ENCODE measurements at regions not wholly inside any gene's neighbourhood (a gene's known extent, or its start where the extent isn't known, plus 50 kb on each side); places are given as distances from the start of the nearest gene placed in this dataset.

GRCh38 chr4:66187175-66187720 lies 517.0 kb upstream of the EPHA5 start:
- TF ChIP-seq GLIS3 (CRISPR knock-in tag; IDR thresholded peaks at IDR 0.05) (no peak), SNAI2 (CRISPR knock-in tag; IDR thresholded peaks at IDR 0.05) (no peak), CSDC2 (CRISPR knock-in tag; IDR thresholded peaks at IDR 0.05) (no peak), ZNF70 (CRISPR knock-in tag; IDR thresholded peaks at IDR 0.05) (no peak), BACH2 (CRISPR knock-in tag; IDR thresholded peaks at IDR 0.05; ENCODE audit: borderline replicate concordance) (no peak), RARB (CRISPR knock-in tag; IDR thresholded peaks at IDR 0.05) (no peak), TCF4 (CRISPR knock-in tag; IDR thresholded peaks at IDR 0.05; ENCODE audit: borderline replicate concordance) (no peak), ISL1 (CRISPR knock-in tag; IDR thresholded peaks at IDR 0.05) (no peak), ZNF565 (CRISPR knock-in tag; conservative IDR thresholded peaks at IDR 0.05; ENCODE audit: low read depth) (no peak), ESRRG (CRISPR knock-in tag; IDR thresholded peaks at IDR 0.05) (no peak), ZFP30 (CRISPR knock-in tag; IDR thresholded peaks at IDR 0.05) (no peak), PPARA (CRISPR knock-in tag; IDR thresholded peaks at IDR 0.05; ENCODE audit: borderline replicate concordance) (no peak), TOX (CRISPR knock-in tag; IDR thresholded peaks at IDR 0.05; ENCODE audit: borderline replicate concordance) (no peak), OSR1 (CRISPR knock-in tag; IDR thresholded peaks at IDR 0.05) (no peak), TSHZ2 (CRISPR knock-in tag; IDR thresholded peaks at IDR 0.05) (no peak), ARNTL (CRISPR knock-in tag; IDR thresholded peaks at IDR 0.05; ENCODE audit: borderline replicate concordance, low read depth) (no peak), PATZ1 (CRISPR knock-in tag; IDR thresholded peaks at IDR 0.05; ENCODE audit: borderline replicate concordance) (no peak), ZC3H10 (CRISPR knock-in tag; IDR thresholded peaks at IDR 0.05) (no peak)
- TF ChIP-seq, protein P1, sequence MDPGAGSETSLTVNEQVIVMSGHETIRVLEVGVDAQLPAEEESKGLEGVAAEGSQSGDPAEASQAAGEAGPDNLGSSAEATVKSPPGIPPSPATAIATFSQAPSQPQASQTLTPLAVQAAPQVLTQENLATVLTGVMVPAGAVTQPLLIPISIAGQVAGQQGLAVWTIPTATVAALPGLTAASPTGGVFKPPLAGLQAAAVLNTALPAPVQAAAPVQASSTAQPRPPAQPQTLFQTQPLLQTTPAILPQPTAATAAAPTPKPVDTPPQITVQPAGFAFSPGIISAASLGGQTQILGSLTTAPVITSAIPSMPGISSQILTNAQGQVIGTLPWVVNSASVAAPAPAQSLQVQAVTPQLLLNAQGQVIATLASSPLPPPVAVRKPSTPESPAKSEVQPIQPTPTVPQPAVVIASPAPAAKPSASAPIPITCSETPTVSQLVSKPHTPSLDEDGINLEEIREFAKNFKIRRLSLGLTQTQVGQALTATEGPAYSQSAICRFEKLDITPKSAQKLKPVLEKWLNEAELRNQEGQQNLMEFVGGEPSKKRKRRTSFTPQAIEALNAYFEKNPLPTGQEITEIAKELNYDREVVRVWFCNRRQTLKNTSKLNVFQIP (CRISPR knock-in tag; IDR thresholded peaks at IDR 0.05; ENCODE audit: borderline replicate concordance, low read depth) = no peak
- TF ChIP-seq, protein P2, sequence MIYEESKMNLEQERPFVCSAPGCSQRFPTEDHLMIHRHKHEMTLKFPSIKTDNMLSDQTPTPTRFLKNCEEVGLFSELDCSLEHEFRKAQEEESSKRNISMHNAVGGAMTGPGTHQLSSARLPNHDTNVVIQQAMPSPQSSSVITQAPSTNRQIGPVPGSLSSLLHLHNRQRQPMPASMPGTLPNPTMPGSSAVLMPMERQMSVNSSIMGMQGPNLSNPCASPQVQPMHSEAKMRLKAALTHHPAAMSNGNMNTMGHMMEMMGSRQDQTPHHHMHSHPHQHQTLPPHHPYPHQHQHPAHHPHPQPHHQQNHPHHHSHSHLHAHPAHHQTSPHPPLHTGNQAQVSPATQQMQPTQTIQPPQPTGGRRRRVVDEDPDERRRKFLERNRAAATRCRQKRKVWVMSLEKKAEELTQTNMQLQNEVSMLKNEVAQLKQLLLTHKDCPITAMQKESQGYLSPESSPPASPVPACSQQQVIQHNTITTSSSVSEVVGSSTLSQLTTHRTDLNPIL (CRISPR knock-in tag; IDR thresholded peaks at IDR 0.05; ENCODE audit: low read depth) = no peak
- ATAC-seq = no peak

- no peak for TF ChIP-seq ZFP3 (CRISPR knock-in tag; IDR thresholded peaks at IDR 0.05)
- TF ChIP-seq ARNTL (CRISPR knock-in tag; IDR thresholded peaks at IDR 0.05; ENCODE audit: borderline replicate concordance, low read depth) = no peak
- TF ChIP-seq, protein P2 (CRISPR knock-in tag; IDR thresholded peaks at IDR 0.05; ENCODE audit: low read depth) = no peak
- no peak for TF ChIP-seq ZFP30 (CRISPR knock-in tag; IDR thresholded peaks at IDR 0.05)
- no peak for TF ChIP-seq SNAI2 (CRISPR knock-in tag; IDR thresholded peaks at IDR 0.05)
- TF ChIP-seq GLIS3 (CRISPR knock-in tag; IDR thresholded peaks at IDR 0.05) = no peak
- TF ChIP-seq TOX (CRISPR knock-in tag; IDR thresholded peaks at IDR 0.05; ENCODE audit: borderline replicate concordance) = no peak
- no peak for TF ChIP-seq ZNF8 (CRISPR knock-in tag; IDR thresholded peaks at IDR 0.05)
- ATAC-seq = no peak
Measured at GRCh38 chr4:66186095-66186494, 515.8 kb upstream of the EPHA5 start.

GRCh38 chr4:66182636-66183035 lies 512.3 kb upstream of the EPHA5 start:
- no peak for ATAC-seq
- TF ChIP-seq TSHZ2 (CRISPR knock-in tag; IDR thresholded peaks at IDR 0.05) (no peak), PPARA (CRISPR knock-in tag; IDR thresholded peaks at IDR 0.05; ENCODE audit: borderline replicate concordance) (no peak), ZC3H10 (CRISPR knock-in tag; IDR thresholded peaks at IDR 0.05) (no peak), CSDC2 (CRISPR knock-in tag; IDR thresholded peaks at IDR 0.05) (no peak), ZFP30 (CRISPR knock-in tag; IDR thresholded peaks at IDR 0.05) (no peak), GLIS3 (CRISPR knock-in tag; IDR thresholded peaks at IDR 0.05) (no peak), ISL1 (CRISPR knock-in tag; IDR thresholded peaks at IDR 0.05) (no peak), ESRRG (CRISPR knock-in tag; IDR thresholded peaks at IDR 0.05) (no peak), PATZ1 (CRISPR knock-in tag; IDR thresholded peaks at IDR 0.05; ENCODE audit: borderline replicate concordance) (no peak)
